Sigmoid colon (tissue), 6 donors: ENCODE measurements at regions not wholly inside any gene's neighbourhood (a gene's known extent, or its start where the extent isn't known, plus 50 kb on each side); places are given as distances from the start of the nearest gene placed in this dataset.

ENCODE experiments used
- DNase-seq: peaks from one replicate; pipeline ENCODE4 v3.0.0-alpha.2; 2019
- H3K27ac ChIP-seq, 4 donors: fragments of 200-600 bp; sonication (generic); one replicate each; pipeline ENCODE4 v1.5.1; 2016 to 2019; ENCODE audit warnings: mild to moderate bottlenecking in 1 of 4
- H3K27me3 ChIP-seq, 3 donors: fragments of 200-600 bp; sonication (generic); one replicate each; pipeline ENCODE4 v1.5.1; 2019; ENCODE audit warnings: mild to moderate bottlenecking in 1 of 3
- H3K36me3 ChIP-seq, 4 donors: fragments of 200-600 bp; sonication (generic); one replicate each; pipeline ENCODE4 v1.5.1; 2016 to 2019
- H3K4me1 ChIP-seq, 4 donors: fragments of 200-600 bp; sonication (generic); one replicate each; pipeline ENCODE4 v1.5.1; 2017 to 2019
- H3K4me3 ChIP-seq, 4 donors: fragments of 200-600 bp; sonication (generic); one replicate each; pipeline ENCODE4 v1.5.1; 2017 to 2019; ENCODE audit warnings: mild to moderate bottlenecking in 2 of 4, moderate library complexity in 1 of 4
- H3K9me3 ChIP-seq, 4 donors: fragments of 200-600 bp in 3 of 4; sonication (generic) in 3 of 4; one replicate each; pipeline versions ENCODE4 v1.5.1 to v1.6.1; 2013 to 2019
- EP300 ChIP-seq, 4 donors: sonication (generic); formaldehyde crosslinking; IDR thresholded peaks; one replicate each; pipeline ENCODE4 v1.6.1; 2017; ENCODE audit warnings: antibody characterized with exemption in 4 of 4
- POLR2A ChIP-seq, 2 donors: fragments of 450-650 bp; IDR thresholded peaks; one replicate each; pipeline ENCODE4 v1.6.1; 2016; ENCODE audit warnings: antibody characterized with exemption in 2 of 2, mild to moderate bottlenecking in 2 of 2, moderate library complexity in 2 of 2
- POLR2AphosphoS5 ChIP-seq, 4 donors: sonication (generic); formaldehyde crosslinking; IDR thresholded peaks; one replicate each; pipeline ENCODE4 v1.6.1; 2017; ENCODE audit warnings: antibody characterized with exemption in 4 of 4
- WGBS, 2 donors: extraction: QIAGEN DNeasy Blood & Tissue Kit; methylation state at CpG; one replicate each; pipeline ENCODE4 v1.1.7; 2013; 5-methylcytosine and 5-hydroxymethylcytosine counted together
- intact Hi-C: fragments of 100-400 bp; cut with DNase I; formaldehyde crosslinking; loops from one replicate; pipeline ENCODE4 v1.15.1; 2023
- TF ChIP-seq, protein P1 (sequence below), 4 experiments: fragments of 450-650 bp in 3 of 4; fragments of 200-600 bp in 1 of 4; IDR thresholded peaks; one replicate each; pipeline ENCODE4 v1.5.1; 2016 to 2019; ENCODE audit warnings: antibody characterized with exemption in 4 of 4, mild to moderate bottlenecking in 3 of 4, moderate library complexity in 2 of 4
- donor health status: healthy with polysubstance abuse.
- donor health status: healthy.

DNA sequence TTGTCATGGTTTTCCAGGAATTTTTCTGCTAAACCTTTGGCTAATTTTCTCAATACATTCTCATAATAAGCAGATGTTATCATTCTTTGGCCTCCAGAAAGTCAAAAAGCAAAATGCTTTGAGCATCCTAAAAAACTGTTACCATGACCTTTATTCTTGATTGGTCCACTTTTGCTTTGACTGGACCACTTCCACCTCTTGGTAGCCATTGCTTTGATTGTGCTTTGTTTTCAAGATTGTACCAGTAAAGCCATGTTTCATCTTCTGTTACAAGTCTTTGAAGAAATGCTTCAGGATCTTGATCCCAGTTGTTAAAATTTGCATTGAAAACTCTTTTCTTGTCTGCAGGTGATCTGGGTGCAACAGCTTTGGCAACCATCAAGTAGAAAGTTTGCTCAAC lies 180.1 kb downstream of the DUSP6 start:
- no peak for DNase-seq
- Histone ChIP-seq H3K36me3 (no peaks in the 10 kb centered on the region), H3K27ac (no peak overlapping the region), H3K4me3 (no peak overlapping the region), H3K9me3 (no peaks in the 10 kb centered on the region), H3K27me3 (no peaks in the 10 kb centered on the region), H3K4me1 (peaks cover 0 to 13% (median 5%) of the 10 kb centered on the region in 4 donors)
- intact Hi-C loops, result no loop called here
- TF ChIP-seq POLR2AphosphoS5 (IDR thresholded peaks at IDR 0.05) (no peak), POLR2A (IDR thresholded peaks at IDR 0.05) (no peak), EP300 (IDR thresholded peaks at IDR 0.05) (no peak)
- TF ChIP-seq, protein P1, sequence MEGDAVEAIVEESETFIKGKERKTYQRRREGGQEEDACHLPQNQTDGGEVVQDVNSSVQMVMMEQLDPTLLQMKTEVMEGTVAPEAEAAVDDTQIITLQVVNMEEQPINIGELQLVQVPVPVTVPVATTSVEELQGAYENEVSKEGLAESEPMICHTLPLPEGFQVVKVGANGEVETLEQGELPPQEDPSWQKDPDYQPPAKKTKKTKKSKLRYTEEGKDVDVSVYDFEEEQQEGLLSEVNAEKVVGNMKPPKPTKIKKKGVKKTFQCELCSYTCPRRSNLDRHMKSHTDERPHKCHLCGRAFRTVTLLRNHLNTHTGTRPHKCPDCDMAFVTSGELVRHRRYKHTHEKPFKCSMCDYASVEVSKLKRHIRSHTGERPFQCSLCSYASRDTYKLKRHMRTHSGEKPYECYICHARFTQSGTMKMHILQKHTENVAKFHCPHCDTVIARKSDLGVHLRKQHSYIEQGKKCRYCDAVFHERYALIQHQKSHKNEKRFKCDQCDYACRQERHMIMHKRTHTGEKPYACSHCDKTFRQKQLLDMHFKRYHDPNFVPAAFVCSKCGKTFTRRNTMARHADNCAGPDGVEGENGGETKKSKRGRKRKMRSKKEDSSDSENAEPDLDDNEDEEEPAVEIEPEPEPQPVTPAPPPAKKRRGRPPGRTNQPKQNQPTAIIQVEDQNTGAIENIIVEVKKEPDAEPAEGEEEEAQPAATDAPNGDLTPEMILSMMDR (IDR thresholded peaks at IDR 0.05), result no peak

- 84 to 87% methylated on average over 5 of the region's 5 CpGs for WGBS, 2 donors
- H3K27me3 ChIP-seq, result no peaks in the 10 kb centered on the region
- no peaks in the 10 kb centered on the region for H3K9me3 ChIP-seq
- DNase-seq, result no peak
- no peak overlapping the region for H3K27ac ChIP-seq
- no peak overlapping the region for H3K4me3 ChIP-seq
- H3K4me1 ChIP-seq, result peaks cover 0 to 29% (median 16%) of the 10 kb centered on the region in 4 donors
- intact Hi-C loops, result no loop called here
- H3K36me3 ChIP-seq, result no peaks in the 10 kb centered on the region
- TF ChIP-seq POLR2AphosphoS5 (IDR thresholded peaks at IDR 0.05) (no peak), EP300 (IDR thresholded peaks at IDR 0.05) (no peak), POLR2A (IDR thresholded peaks at IDR 0.05) (no peak)
- TF ChIP-seq, protein P1 (IDR thresholded peaks at IDR 0.05), result no peak
Observed at GRCh38 chr12:89169321-89169720, 183.0 kb downstream of the DUSP6 start.

- Histone ChIP-seq H3K36me3 (no peaks in the 10 kb centered on the region), H3K9me3 (no peaks in the 10 kb centered on the region), H3K27me3 (no peaks in the 10 kb centered on the region), H3K4me1 (peaks cover 0 to 37% (median 23%) of the 10 kb centered on the region in 4 donors), H3K27ac (no peak overlapping the region), H3K4me3 (no peak overlapping the region)
- DNase-seq, result no peak
- TF ChIP-seq, protein P1 (IDR thresholded peaks at IDR 0.05), result no peak
- TF ChIP-seq POLR2AphosphoS5 (IDR thresholded peaks at IDR 0.05), result peak in 1 of 4 donors; percentile 7
- intact Hi-C loops, result no loop called here
- 86 to 89% methylated on average over 3 of the region's 3 CpGs for WGBS, 2 donors
Observed at GRCh38 chr12:89167986-89168385, 184.3 kb downstream of the DUSP6 start.

DNA sequence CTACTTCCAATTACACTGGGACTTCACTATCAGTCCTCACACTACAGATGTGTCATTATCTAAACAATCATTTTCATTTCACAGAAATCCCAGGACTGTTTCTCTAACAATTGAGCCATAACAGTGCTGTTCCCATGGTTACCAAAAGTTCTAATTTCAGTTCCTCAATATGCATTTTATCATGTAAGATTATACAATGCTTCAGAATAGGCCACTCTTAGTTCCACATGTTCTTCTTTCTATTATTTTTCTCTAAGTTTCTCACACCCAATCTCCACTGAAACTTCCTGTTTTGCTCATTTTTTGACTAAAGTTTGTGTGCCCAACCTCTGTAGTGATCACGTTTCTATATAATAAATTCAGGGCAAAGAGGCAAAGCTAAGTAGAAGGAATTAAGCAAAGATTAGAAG lies 185.8 kb downstream of the DUSP6 start:
- DNase-seq, result no peak
- Histone ChIP-seq H3K9me3 (no peaks in the 10 kb centered on the region), H3K4me1 (peaks cover 0 to 47% (median 31%) of the 10 kb centered on the region in 4 donors), H3K27ac (peak overlapping the region in 1 of 4 donors; percentile 24), H3K4me3 (no peak overlapping the region), H3K36me3 (no peaks in the 10 kb centered on the region), H3K27me3 (no peaks in the 10 kb centered on the region)
- intact Hi-C loops, result no loop called here
- TF ChIP-seq POLR2A (IDR thresholded peaks at IDR 0.05) (no peak), POLR2AphosphoS5 (IDR thresholded peaks at IDR 0.05) (no peak), EP300 (IDR thresholded peaks at IDR 0.05) (no peak)
- TF ChIP-seq, protein P1 (IDR thresholded peaks at IDR 0.05), result no peak
- 32 to 51% methylated on average over 1 of the region's 1 CpG for WGBS, 2 donors

DNA sequence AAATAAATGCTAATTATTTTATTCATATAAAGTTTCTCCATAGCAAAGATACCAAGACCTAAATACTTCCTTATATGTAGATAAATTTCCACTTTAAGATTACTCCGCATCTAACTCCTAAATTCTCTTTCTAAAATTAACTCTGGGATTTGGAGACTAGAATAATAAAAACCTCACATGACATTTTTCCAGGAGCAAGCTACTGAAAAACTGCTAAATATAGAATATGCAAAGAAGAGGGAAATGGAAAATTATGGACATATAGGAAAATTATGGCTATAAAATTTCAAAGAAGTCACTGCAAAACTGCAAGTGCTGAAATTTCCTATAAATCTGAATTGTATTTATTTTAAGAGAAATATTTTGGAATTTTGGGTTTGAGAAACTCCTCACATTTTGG lies 186.2 kb downstream of the DUSP6 start:
- no peaks in the 10 kb centered on the region for H3K9me3 ChIP-seq
- peaks cover 0 to 50% (median 31%) of the 10 kb centered on the region in 4 donors for H3K4me1 ChIP-seq
- no peak overlapping the region for H3K4me3 ChIP-seq
- 90 to 94% methylated on average over 1 of the region's 1 CpG for WGBS, 2 donors
- no peaks in the 10 kb centered on the region for H3K27me3 ChIP-seq
- intact Hi-C loops, result no loop called here
- DNase-seq, result no peak
- TF ChIP-seq POLR2AphosphoS5 (IDR thresholded peaks at IDR 0.05), result no peak
- TF ChIP-seq EP300 (IDR thresholded peaks at IDR 0.05), result no peak
- H3K27ac ChIP-seq, result no peak overlapping the region
- H3K36me3 ChIP-seq, result no peaks in the 10 kb centered on the region
